Endodermal cell (in vitro differentiated cells): ENCODE measurements at regions not wholly inside any gene's neighbourhood (a gene's known extent, or its start where the extent isn't known, plus 50 kb on each side); places are given as distances from the start of the nearest gene placed in this dataset.

Source experiments
- DNase-seq: peaks from one replicate; pipeline ENCODE4 v3.0.0-alpha.2; 2017
- H3K27ac ChIP-seq: 2 replicates; pipeline ENCODE4 v1.5.1; 2013; ENCODE audit warnings: mild to moderate bottlenecking, low read depth, low read length, moderate library complexity
- H3K27me3 ChIP-seq: 2 replicates; pipeline ENCODE4 v1.6.1; 2013; ENCODE audit warnings: mild to moderate bottlenecking, low read length, moderate library complexity; ENCODE audit not compliant: insufficient read depth, control insufficient read depth, poor library complexity, severe bottlenecking
- H3K36me3 ChIP-seq: 2 replicates; pipeline ENCODE4 v1.7.0; 2013; ENCODE audit warnings: mild to moderate bottlenecking, low read length, moderate library complexity; ENCODE audit not compliant: control insufficient read depth, insufficient read depth
- H3K4me1 ChIP-seq: one replicate; pipeline ENCODE4 v1.7.0; 2013; ENCODE audit warnings: low read length; ENCODE audit not compliant: control insufficient read depth, insufficient read depth
- H3K4me3 ChIP-seq: 2 replicates; pipeline ENCODE4 v1.5.1; 2013; ENCODE audit warnings: mild to moderate bottlenecking, low read length, moderate library complexity
- H3K9ac ChIP-seq: 2 replicates; pipeline ENCODE4 v1.6.1; 2013; ENCODE audit warnings: mild to moderate bottlenecking, low read length, moderate library complexity; ENCODE audit not compliant: poor library complexity, severe bottlenecking; ENCODE audit errors: extremely low read depth
- H3K9me3 ChIP-seq: 2 replicates; pipeline ENCODE4 v1.6.1; 2013; ENCODE audit warnings: mild to moderate bottlenecking, low read length, moderate library complexity; ENCODE audit not compliant: control insufficient read depth
- H3K27ac Mint-ChIP-seq: 2 replicates; pipeline ENCODE4 v1.8.0; 2020; ENCODE audit warnings: mixed read lengths
- H3K27me3 Mint-ChIP-seq: 2 replicates; pipeline ENCODE4 v1.8.0; 2021; ENCODE audit warnings: mild to moderate bottlenecking, mixed read lengths; ENCODE audit not compliant: insufficient read depth
- H3K36me3 Mint-ChIP-seq: 2 replicates; pipeline ENCODE4 v1.8.0; 2020; ENCODE audit warnings: low read depth, mixed read lengths
- H3K4me1 Mint-ChIP-seq: 2 replicates; pipeline ENCODE4 v1.8.0; 2020; ENCODE audit warnings: mixed read lengths
- H3K4me3 Mint-ChIP-seq: 2 replicates; pipeline ENCODE4 v1.8.0; 2020; ENCODE audit warnings: mild to moderate bottlenecking, moderate library complexity, mixed read lengths
- H3K9me3 Mint-ChIP-seq: 2 replicates; pipeline ENCODE4 v1.8.0; 2020; ENCODE audit warnings: mild to moderate bottlenecking, mixed read lengths
- WGBS, 2 experiments: methylation state at CpG; one replicate each; pipeline versions ENCODE4 v1.1.5 to v1.1.7; 2013; ENCODE audit warnings: missing lambda C conversion rate in 2 of 2, mixed read lengths in 1 of 2; ENCODE audit not compliant: insufficient coverage in 1 of 2, insufficient read length in 1 of 2; 5-methylcytosine and 5-hydroxymethylcytosine counted together
- TF ChIP-seq, protein P1 (sequence below): fragments of 200-600 bp; sonication (generic); conservative IDR thresholded peaks from 2 replicates; pipeline ENCODE4 v1.5.0; 2021; ENCODE audit warnings: antibody characterized with exemption, mild to moderate bottlenecking

DNA sequence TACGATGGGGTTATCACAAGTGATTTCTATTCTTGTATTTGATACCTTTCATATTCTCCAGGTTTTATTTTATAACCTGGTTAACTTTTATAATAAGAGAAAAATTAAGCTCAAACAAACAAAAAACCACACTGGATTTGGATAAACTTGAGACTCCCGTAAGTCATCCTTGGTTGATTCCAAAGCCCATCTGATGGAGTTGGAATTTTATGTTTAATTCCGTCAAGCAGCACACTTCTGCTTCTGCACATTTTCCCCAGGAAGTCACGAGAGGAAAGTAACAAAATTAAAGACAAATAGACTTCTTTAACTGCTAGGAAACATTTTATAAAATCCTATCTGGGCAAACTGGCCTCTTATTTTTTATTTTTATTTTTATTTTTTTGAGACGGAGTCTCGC, 207.9 kb downstream of the NXNL2 start:
- Histone ChIP-seq H3K4me3 (no peak overlapping the region), H3K36me3 (no peaks in the 10 kb centered on the region), H3K27me3 (no peaks in the 10 kb centered on the region), H3K4me1 (peaks cover 18% of the 10 kb centered on the region), H3K9me3 (peaks cover 13% of the 10 kb centered on the region), H3K9ac (no peak overlapping the region), H3K27ac (no peak overlapping the region)
- no peak overlapping the region for H3K4me3 Mint-ChIP-seq
- H3K9me3 Mint-ChIP-seq: peaks cover 10% of the 10 kb centered on the region
- H3K36me3 Mint-ChIP-seq: no peaks in the 10 kb centered on the region
- WGBS, 2 experiments: 95% methylated on average over 2 to 6 of the region's 6 CpGs
- DNase-seq: no peak
- TF ChIP-seq, protein P1, sequence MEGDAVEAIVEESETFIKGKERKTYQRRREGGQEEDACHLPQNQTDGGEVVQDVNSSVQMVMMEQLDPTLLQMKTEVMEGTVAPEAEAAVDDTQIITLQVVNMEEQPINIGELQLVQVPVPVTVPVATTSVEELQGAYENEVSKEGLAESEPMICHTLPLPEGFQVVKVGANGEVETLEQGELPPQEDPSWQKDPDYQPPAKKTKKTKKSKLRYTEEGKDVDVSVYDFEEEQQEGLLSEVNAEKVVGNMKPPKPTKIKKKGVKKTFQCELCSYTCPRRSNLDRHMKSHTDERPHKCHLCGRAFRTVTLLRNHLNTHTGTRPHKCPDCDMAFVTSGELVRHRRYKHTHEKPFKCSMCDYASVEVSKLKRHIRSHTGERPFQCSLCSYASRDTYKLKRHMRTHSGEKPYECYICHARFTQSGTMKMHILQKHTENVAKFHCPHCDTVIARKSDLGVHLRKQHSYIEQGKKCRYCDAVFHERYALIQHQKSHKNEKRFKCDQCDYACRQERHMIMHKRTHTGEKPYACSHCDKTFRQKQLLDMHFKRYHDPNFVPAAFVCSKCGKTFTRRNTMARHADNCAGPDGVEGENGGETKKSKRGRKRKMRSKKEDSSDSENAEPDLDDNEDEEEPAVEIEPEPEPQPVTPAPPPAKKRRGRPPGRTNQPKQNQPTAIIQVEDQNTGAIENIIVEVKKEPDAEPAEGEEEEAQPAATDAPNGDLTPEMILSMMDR: no peak
- no peak overlapping the region for H3K27ac Mint-ChIP-seq
- peaks cover 25% of the 10 kb centered on the region for H3K4me1 Mint-ChIP-seq
- H3K27me3 Mint-ChIP-seq: no peaks in the 10 kb centered on the region

DNA sequence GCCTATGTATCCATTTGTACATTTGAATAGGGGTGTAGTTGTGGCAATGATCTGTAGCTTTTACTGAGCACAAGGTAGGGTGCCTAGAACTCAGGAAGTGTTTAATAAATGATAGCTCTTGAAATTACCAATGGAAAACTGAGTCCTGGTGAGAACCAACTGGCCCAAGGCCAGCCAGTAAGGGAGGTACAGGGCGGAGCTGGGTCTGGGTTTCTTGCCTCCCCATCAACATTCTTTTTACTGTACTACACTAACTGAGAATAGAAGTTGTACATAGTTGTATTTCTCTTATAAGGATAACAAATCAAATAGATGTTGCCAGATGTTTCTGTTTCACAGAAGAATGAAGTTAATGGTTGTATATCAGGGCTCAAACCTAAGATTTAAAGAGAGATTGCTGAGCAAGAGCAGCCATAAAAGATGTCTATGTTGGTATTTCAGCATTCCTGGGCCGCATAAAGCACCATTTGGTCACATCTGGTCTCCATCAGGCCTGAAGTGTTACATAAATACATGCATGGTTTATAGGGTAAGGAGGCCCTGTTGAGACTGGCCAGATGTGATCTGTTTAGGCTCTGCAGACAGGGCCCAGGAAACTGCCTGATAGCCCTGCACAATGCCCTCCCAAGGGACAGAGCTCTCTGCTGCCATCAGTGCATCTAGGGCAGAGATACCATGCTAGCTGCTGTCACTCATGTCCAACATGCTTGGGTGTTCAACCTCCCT, 210.5 kb downstream of the NXNL2 start:
- WGBS, 2 experiments: 80 to 98% methylated on average over 1 to 2 of the region's 2 CpGs
- peaks cover 31% of the 10 kb centered on the region for H3K4me1 Mint-ChIP-seq

DNA sequence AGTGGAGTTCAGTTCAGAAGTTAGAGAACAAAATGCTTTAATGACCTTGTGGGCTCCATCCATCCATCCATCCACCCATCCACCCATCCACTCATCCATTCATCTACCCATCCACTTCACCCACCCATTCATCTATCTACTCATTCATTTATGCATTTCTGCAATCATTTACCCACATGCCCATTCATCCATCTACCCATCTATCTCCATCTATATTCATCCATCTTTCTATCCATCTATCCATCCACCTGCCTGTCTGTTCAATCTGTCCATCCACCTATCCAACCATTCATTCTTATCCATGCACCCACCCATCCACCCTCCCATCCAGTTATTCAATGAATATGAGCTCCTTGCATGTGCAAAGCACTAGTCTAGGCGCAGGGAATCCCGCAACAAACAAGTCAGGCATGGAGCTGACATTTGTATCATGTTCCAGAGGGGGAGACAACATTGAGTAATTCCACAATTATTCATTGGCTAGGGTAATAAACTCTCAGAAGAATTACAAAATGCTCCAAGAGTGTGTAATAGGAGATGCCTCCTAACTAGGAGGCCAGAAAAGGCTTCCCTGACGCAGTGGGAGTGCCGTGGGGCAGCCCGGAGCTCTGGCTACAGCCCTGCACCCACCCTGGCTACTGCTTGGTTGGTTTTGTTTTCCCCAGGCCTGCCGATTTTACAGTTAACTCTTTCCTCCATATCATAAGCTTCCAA, 211.2 kb downstream of the NXNL2 start:
- Mint-ChIP-seq H3K9me3 (peaks cover 5% of the 10 kb centered on the region), H3K27me3 (no peaks in the 10 kb centered on the region), H3K36me3 (no peaks in the 10 kb centered on the region), H3K27ac (peak overlapping the region; percentile 93), H3K4me1 (peaks cover 31% of the 10 kb centered on the region), H3K4me3 (no peak overlapping the region)
- WGBS, 2 experiments: 55 to 62% methylated on average over 5 to 6 of the region's 6 CpGs
- TF ChIP-seq, protein P1: no peak
- Histone ChIP-seq H3K27me3 (no peaks in the 10 kb centered on the region), H3K9ac (no peak overlapping the region), H3K4me3 (no peak overlapping the region), H3K4me1 (peaks cover 3% of the 10 kb centered on the region), H3K36me3 (no peaks in the 10 kb centered on the region), H3K9me3 (peaks cover 7% of the 10 kb centered on the region), H3K27ac (no peak overlapping the region)
- no peak for DNase-seq

More for the DNA sequence above, 210.5 kb downstream of the NXNL2 start:
- Mint-ChIP-seq H3K27ac (no peak overlapping the region), H3K9me3 (peaks cover 10% of the 10 kb centered on the region), H3K4me3 (no peak overlapping the region), H3K36me3 (no peaks in the 10 kb centered on the region), H3K27me3 (no peaks in the 10 kb centered on the region)
- H3K27ac ChIP-seq: no peak overlapping the region
- DNase-seq: no peak
- TF ChIP-seq, protein P1: no peak
- H3K27me3 ChIP-seq: no peaks in the 10 kb centered on the region
- H3K9me3 ChIP-seq: peaks cover 11% of the 10 kb centered on the region
- no peaks in the 10 kb centered on the region for H3K36me3 ChIP-seq
- H3K9ac ChIP-seq: no peak overlapping the region
- H3K4me1 ChIP-seq: peaks cover 3% of the 10 kb centered on the region
- no peak overlapping the region for H3K4me3 ChIP-seq
